Kidney (tissue), 13 donors: ENCODE measurements at regions not wholly inside any gene's neighbourhood (a gene's known extent, or its start where the extent isn't known, plus 50 kb on each side); places are given as distances from the start of the nearest gene placed in this dataset.

Source experiments
- DNase-seq, 5 donors: peaks; one replicate each; pipeline ENCODE4 v3.0.0-alpha.2; 2013 to 2020
- FAIRE-seq: peaks from 2 replicates; lab custom pipeline; 2012; peaks lifted over from hg19 to GRCh38; lab: Jason Lieb, UNC
- H3K27ac ChIP-seq, 2 donors: one replicate each; pipeline ENCODE4 v1.7.0; 2013; ENCODE audit warnings: low read depth in 2 of 2, low read length in 2 of 2, inconsistent platforms in 1 of 2
- H3K27me3 ChIP-seq: one replicate; pipeline ENCODE4 v1.7.1; 2013; ENCODE audit warnings: low read length, inconsistent platforms; ENCODE audit not compliant: control insufficient read depth, insufficient read depth
- H3K36me3 ChIP-seq, 3 donors: one replicate each; pipeline versions ENCODE4 v1.7.0 to v1.7.1; 2013; ENCODE audit warnings: low read length in 3 of 3, control low read depth in 1 of 3, inconsistent platforms in 1 of 3; ENCODE audit not compliant: insufficient read depth in 3 of 3, control insufficient read depth in 2 of 3
- H3K4me1 ChIP-seq, 3 donors: one replicate each; pipeline versions ENCODE4 v1.7.0 to v1.7.1; 2013; ENCODE audit warnings: low read length in 3 of 3, inconsistent platforms in 1 of 3, low read depth in 1 of 3; ENCODE audit not compliant: control insufficient read depth in 2 of 3, insufficient read depth in 2 of 3
- H3K4me3 ChIP-seq, 3 donors: one replicate each; pipeline versions ENCODE4 v1.7.0 to v1.8.1; 2013; ENCODE audit warnings: low read length in 3 of 3, control low read depth in 1 of 3, inconsistent platforms in 1 of 3
- H3K9ac ChIP-seq, 3 donors: one replicate each; pipeline versions ENCODE4 v1.7.0 to v1.7.1; 2013; ENCODE audit warnings: low read length in 3 of 3, control low read depth in 1 of 3, inconsistent platforms in 1 of 3
- H3K9me3 ChIP-seq, 3 donors: one replicate each; pipeline versions ENCODE4 v1.7.0 to v1.7.1; 2013; ENCODE audit warnings: low read length in 3 of 3, control low read depth in 1 of 3, inconsistent platforms in 1 of 3; ENCODE audit not compliant: control insufficient read depth in 2 of 3, insufficient read depth in 1 of 3
- intact Hi-C: fragments of 100-400 bp; cut with DNase I; formaldehyde crosslinking; loops from one replicate; pipeline ENCODE4 v1.11.1; 2022
- TF ChIP-seq, protein P1 (sequence below): IDR thresholded peaks from 3 replicates; pipeline ENCODE4 v1.5.1; 2012; ENCODE audit warnings: mild to moderate bottlenecking, moderate library complexity, borderline replicate concordance; ENCODE audit not compliant: insufficient read depth; ENCODE audit errors: extremely low read depth
- donor health status: control.
- donor health status: control.
- donor health status: control.
- donor health status: control.
- donor health status: control.
- donor health status: DM: yes; HTN: yes; CAD: no.
- donor health status: Normal renal cell carcinoma (clear cell type).

DNA sequence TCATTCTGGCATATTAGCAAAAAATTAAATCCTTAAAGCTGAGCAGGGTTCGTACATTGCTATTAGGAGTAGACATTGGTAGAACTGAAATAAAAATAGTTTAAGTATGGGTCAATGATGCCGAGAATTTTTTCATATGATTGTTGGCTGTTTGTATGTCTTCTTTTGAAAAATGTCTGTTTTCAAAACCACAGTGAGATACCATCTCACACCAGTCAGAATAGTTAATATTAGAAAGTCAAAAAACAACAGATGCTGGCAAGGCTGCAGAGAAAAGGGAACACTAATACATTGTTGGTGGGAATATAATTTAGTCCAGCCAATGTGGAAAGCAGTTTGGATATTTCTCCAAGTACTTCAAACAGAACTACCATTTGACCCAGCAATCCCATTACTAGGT lies 410.8 kb upstream of the TRIB2 start:
- TF ChIP-seq, protein P1, sequence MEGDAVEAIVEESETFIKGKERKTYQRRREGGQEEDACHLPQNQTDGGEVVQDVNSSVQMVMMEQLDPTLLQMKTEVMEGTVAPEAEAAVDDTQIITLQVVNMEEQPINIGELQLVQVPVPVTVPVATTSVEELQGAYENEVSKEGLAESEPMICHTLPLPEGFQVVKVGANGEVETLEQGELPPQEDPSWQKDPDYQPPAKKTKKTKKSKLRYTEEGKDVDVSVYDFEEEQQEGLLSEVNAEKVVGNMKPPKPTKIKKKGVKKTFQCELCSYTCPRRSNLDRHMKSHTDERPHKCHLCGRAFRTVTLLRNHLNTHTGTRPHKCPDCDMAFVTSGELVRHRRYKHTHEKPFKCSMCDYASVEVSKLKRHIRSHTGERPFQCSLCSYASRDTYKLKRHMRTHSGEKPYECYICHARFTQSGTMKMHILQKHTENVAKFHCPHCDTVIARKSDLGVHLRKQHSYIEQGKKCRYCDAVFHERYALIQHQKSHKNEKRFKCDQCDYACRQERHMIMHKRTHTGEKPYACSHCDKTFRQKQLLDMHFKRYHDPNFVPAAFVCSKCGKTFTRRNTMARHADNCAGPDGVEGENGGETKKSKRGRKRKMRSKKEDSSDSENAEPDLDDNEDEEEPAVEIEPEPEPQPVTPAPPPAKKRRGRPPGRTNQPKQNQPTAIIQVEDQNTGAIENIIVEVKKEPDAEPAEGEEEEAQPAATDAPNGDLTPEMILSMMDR = no peak
- no peaks in the 10 kb centered on the region for H3K36me3 ChIP-seq
- H3K27ac ChIP-seq = no peak overlapping the region
- no peaks in the 10 kb centered on the region for H3K27me3 ChIP-seq
- H3K9me3 ChIP-seq = no peaks in the 10 kb centered on the region
- DNase-seq (no peak), FAIRE-seq (no peak)
- H3K4me3 ChIP-seq = no peak overlapping the region
- intact Hi-C loops = no loop called here
- H3K9ac ChIP-seq = no peak overlapping the region
- peaks cover 0 to 3% (median 3%) of the 10 kb centered on the region in 3 donors for H3K4me1 ChIP-seq

DNA sequence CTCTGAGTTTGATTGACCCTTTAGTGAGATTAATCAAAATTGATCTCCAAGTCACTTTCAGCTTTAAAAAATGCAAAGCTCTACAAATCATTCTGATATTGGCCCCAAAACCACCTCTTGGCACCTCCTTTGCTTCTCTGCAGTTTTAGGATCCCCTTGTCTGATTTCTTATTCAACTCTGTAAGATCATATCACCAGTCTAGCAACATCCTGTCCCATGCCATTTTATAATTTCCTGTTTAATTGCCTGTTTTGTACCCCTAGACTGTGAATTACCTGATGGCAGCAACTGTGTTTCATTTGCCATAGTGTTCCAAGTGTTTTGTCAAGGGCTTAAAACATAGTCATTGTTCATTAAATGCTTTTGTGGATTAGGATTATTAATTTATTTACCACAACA lies 406.3 kb upstream of the TRIB2 start:
- Histone ChIP-seq H3K27me3 (no peaks in the 10 kb centered on the region), H3K4me3 (no peak overlapping the region), H3K9ac (no peak overlapping the region), H3K36me3 (no peaks in the 10 kb centered on the region), H3K4me1 (no peaks in the 10 kb centered on the region), H3K9me3 (no peaks in the 10 kb centered on the region), H3K27ac (no peak overlapping the region)
- FAIRE-seq (no peak), DNase-seq (no peak)
- TF ChIP-seq, protein P1 = no peak
- intact Hi-C loops = no loop called here

DNA sequence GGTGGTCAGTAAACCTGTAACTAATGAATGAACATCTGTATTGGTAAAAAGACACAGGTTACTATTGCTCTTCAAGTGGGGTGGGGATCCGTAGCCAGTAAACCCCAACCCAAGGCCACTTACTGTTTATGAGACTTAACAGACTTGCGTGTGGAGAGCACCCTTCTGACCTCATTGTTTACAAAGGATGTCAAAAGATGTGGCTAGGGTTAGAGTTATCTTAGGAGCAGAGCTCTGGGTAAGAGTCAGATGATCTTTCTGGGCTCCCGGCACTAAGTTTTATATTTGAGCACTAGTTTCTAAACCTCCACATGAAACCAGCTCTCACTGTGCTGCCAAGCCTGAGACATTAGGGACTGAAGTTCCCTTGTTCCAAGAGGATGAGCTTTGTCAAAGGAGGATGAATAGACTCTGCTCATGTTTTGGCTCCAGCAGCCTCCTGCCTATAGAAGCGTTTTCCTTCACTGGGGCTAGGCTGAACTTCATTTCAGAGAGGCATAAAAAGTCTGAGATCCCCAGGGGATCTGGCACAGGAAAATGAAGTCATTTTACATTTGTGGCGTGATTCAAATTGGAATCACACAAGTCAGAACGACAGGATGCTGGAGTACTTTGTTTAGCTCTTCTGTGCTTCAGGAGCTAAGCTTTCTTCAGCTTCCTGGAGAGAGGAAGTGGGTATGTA lies 403.1 kb upstream of the TRIB2 start:
- H3K4me1 ChIP-seq = peaks cover 3 to 11% (median 10%) of the 10 kb centered on the region in 3 donors
- intact Hi-C loops = no loop called here
- TF ChIP-seq, protein P1 = no peak
- no peak overlapping the region for H3K27ac ChIP-seq
- no peaks in the 10 kb centered on the region for H3K9me3 ChIP-seq
- FAIRE-seq (no peak), DNase-seq (peak in 1 of 5 donors; percentile 39)
- H3K27me3 ChIP-seq = no peaks in the 10 kb centered on the region
- no peak overlapping the region for H3K4me3 ChIP-seq
- no peak overlapping the region for H3K9ac ChIP-seq
- H3K36me3 ChIP-seq = no peaks in the 10 kb centered on the region
